RWPE2 (cell line): ENCODE measurements at regions not wholly inside any gene's neighbourhood (a gene's known extent, or its start where the extent isn't known, plus 50 kb on each side); places are given as distances from the start of the nearest gene placed in this dataset.

Experiments
- ATAC-seq: fragments of 200-7000 bp; cut with Tn5 transposase; 3 replicates; pipeline ENCODE4 v1.9.1; 2021; ENCODE audit warnings: low read depth
- DNase-seq: peaks from one replicate; pipeline ENCODE4 v3.0.0-alpha.2; 2020; ENCODE audit warnings: low spot score
- H3K27ac ChIP-seq: fragments of 450-650 bp; 2 replicates; pipeline ENCODE4 v1.5.1; 2017; ENCODE audit warnings: mild to moderate bottlenecking; ENCODE audit not compliant: poor library complexity, severe bottlenecking
- H3K27me3 ChIP-seq: fragments of 250-450 bp; sonication (Bioruptor Pico); 2 replicates; pipeline ENCODE4 v1.5.1; 2021; ENCODE audit warnings: mild to moderate bottlenecking, moderate library complexity; ENCODE audit not compliant: insufficient read depth, poor library complexity, severe bottlenecking
- H3K36me3 ChIP-seq: fragments of 250-450 bp; sonication (Bioruptor Pico); 2 replicates; pipeline ENCODE4 v1.5.1; 2020; ENCODE audit warnings: low read depth, mild to moderate bottlenecking, moderate library complexity
- H3K4me1 ChIP-seq: fragments of 250-450 bp; sonication (Bioruptor Pico); 2 replicates; pipeline ENCODE4 v1.5.1; 2021; ENCODE audit warnings: mild to moderate bottlenecking, moderate library complexity; ENCODE audit not compliant: insufficient read depth, poor library complexity, severe bottlenecking
- H3K4me3 ChIP-seq: fragments of 250-450 bp; sonication (Bioruptor Pico); 2 replicates; pipeline ENCODE4 v1.5.1; 2021; ENCODE audit warnings: mild to moderate bottlenecking, moderate library complexity; ENCODE audit not compliant: severe bottlenecking
- H3K9me3 ChIP-seq: fragments of 250-450 bp; sonication (Bioruptor Pico); 2 replicates; pipeline ENCODE4 v1.5.1; 2021; ENCODE audit warnings: mild to moderate bottlenecking, moderate library complexity; ENCODE audit not compliant: severe bottlenecking
- TF ChIP-seq, protein P1 (sequence below): fragments of 450-650 bp; IDR thresholded peaks from one replicate; pipeline ENCODE4 v1.5.1; 2017; ENCODE audit warnings: mild to moderate bottlenecking, moderate library complexity; ENCODE audit not compliant: poor library complexity, severe bottlenecking

DNA sequence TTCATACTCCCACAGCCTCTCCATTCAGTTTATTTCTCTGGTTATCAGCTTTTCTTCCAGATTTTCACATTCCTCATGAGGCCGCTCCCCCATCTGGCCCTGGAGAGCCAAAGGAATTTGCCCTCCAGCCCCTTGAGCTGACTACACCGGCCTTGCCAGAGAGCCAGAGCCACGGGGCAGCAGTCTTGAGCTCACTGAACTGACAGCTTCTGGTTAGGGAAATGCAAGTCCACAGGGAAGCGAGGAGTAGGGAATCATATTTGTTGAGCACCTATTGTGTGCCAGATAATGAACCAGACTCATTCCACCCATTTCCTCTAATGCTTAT lies 102.4 kb downstream of the ABCC12 start:
- TF ChIP-seq, protein P1, sequence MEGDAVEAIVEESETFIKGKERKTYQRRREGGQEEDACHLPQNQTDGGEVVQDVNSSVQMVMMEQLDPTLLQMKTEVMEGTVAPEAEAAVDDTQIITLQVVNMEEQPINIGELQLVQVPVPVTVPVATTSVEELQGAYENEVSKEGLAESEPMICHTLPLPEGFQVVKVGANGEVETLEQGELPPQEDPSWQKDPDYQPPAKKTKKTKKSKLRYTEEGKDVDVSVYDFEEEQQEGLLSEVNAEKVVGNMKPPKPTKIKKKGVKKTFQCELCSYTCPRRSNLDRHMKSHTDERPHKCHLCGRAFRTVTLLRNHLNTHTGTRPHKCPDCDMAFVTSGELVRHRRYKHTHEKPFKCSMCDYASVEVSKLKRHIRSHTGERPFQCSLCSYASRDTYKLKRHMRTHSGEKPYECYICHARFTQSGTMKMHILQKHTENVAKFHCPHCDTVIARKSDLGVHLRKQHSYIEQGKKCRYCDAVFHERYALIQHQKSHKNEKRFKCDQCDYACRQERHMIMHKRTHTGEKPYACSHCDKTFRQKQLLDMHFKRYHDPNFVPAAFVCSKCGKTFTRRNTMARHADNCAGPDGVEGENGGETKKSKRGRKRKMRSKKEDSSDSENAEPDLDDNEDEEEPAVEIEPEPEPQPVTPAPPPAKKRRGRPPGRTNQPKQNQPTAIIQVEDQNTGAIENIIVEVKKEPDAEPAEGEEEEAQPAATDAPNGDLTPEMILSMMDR: no peak
- Histone ChIP-seq H3K27ac (no peak overlapping the region), H3K4me3 (no peak overlapping the region), H3K9me3 (no peaks in the 10 kb centered on the region), H3K36me3 (no peaks in the 10 kb centered on the region), H3K27me3 (no peaks in the 10 kb centered on the region), H3K4me1 (no peaks in the 10 kb centered on the region)
- no peak for DNase-seq
- ATAC-seq: peak; percentile 70; the same call in 2 of the 3 replicates

DNA sequence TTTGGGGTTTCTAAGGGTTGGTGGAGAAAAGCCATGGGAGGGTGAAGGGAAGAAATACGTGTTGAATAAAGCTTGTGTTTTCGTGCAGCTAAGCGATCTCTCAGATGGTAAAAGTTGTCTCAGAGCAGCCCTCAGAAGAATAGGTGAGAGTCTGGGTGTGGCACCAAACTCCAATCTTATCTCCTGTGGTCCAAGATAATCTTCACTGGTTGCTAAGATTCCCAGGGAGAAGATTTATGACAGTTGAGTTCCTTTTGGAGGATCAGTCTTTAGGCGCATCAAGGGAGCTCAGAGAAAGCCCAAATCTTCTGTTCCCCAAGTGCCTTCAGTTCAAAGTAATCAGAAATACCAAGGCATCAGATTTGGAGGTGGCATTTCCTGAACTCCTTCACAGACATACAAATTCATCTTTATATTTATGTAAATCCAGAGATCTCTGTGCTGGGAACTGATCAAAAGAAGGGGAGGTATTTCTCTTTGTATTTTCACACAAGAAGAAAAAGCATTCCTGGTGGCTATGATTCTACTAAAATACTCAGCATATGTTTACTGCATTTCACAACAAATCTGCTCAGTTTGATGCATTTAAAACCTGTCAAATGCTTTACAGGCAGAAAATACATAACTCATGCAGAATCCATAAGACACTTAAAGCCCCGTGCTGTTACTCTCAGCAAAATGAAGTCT lies 102.9 kb downstream of the ABCC12 start:
- Histone ChIP-seq H3K36me3 (no peaks in the 10 kb centered on the region), H3K27ac (no peak overlapping the region), H3K27me3 (no peaks in the 10 kb centered on the region), H3K4me1 (no peaks in the 10 kb centered on the region), H3K4me3 (no peak overlapping the region), H3K9me3 (no peaks in the 10 kb centered on the region)
- DNase-seq (no peak), ATAC-seq (no peak)
- TF ChIP-seq, protein P1: no peak

DNA sequence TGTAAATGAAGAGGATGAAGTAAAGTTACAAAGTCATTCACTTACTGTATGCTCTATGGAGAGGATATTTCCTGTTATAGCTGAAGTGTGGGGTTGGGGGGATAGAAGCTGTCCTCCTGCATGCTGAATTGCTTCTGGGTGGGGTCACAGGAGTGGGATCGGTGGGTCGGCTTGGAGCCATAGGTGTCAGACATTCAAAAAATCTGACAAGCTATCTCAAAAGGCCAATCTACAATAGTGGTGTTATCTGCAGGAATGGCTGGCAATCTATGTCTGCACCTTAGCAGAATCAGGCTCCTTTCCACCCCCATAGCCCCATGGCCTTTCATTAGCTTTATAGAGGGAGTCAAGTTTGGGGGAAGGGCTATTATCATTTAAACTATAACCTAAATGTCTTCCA lies 104.9 kb downstream of the ABCC12 start:
- TF ChIP-seq, protein P1: no peak
- Histone ChIP-seq H3K4me3 (no peak overlapping the region), H3K27me3 (no peaks in the 10 kb centered on the region), H3K4me1 (no peaks in the 10 kb centered on the region), H3K27ac (no peak overlapping the region), H3K36me3 (no peaks in the 10 kb centered on the region), H3K9me3 (no peaks in the 10 kb centered on the region)
- DNase-seq (no peak), ATAC-seq (no peak)

DNA sequence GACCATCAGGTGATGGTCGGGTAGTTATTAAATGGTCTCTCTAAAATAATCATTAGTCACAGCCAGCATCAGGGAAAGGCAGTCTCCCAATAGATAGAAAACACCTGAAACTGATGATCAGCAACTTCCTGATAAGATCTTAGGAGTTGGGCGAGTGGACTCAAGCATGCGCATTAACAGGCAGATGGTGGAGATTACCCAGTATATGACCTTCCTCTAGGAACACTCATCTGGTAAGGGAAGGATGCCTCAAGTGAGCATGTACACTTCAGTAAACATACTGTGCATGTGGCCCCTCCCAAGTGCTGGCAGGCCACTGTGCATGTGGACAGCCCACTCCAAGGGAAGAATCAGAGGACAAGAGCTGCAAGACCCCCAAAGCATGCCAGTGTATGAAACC lies 105.9 kb downstream of the ABCC12 start:
- ATAC-seq: no peak
- Histone ChIP-seq H3K4me3 (no peak overlapping the region), H3K36me3 (no peaks in the 10 kb centered on the region), H3K4me1 (no peaks in the 10 kb centered on the region), H3K9me3 (no peaks in the 10 kb centered on the region), H3K27me3 (no peaks in the 10 kb centered on the region), H3K27ac (no peak overlapping the region)
- TF ChIP-seq, protein P1: no peak
- no peak for DNase-seq

DNA sequence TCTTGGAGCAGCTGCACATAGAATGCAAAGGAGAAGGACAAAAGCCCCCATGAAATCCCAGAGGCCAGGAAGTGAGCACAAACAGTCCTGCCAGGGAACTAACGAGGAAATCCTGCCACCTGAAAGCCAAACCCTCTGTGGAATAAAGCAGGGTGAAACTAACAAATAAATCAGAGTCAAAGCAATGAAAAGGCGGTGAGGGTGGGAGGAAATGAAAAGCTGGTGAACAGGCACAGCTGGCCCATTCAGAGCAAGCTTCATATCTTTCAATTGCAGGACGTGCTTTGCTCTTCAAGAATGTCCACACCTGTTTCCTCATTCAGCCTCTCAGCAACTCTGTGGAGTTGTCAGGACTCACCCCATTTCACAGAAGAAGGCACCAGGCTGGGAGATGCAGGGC lies 108.1 kb downstream of the ABCC12 start:
- TF ChIP-seq, protein P1: no peak
- H3K9me3 ChIP-seq: no peaks in the 10 kb centered on the region
- no peak for ATAC-seq
- H3K27me3 ChIP-seq: no peaks in the 10 kb centered on the region
- DNase-seq: no peak
- no peaks in the 10 kb centered on the region for H3K4me1 ChIP-seq
- H3K4me3 ChIP-seq: no peak overlapping the region
- H3K27ac ChIP-seq: no peak overlapping the region
- H3K36me3 ChIP-seq: no peaks in the 10 kb centered on the region
